Adipocyte (in vitro differentiated cells): ENCODE measurements at regions not wholly inside any gene's neighbourhood (a gene's known extent, or its start where the extent isn't known, plus 50 kb on each side); places are given as distances from the start of the nearest gene placed in this dataset.

ENCODE experiments used
- DNase-seq: peaks from one replicate; pipeline ENCODE4 v3.0.0-alpha.2; 2015; ENCODE audit warnings: low read depth
- H3K27me3 ChIP-seq: replicated peaks from 2 replicates; pipeline ENCODE4 v1.7.0; 2013; ENCODE audit warnings: mild to moderate bottlenecking, low read length, moderate library complexity; ENCODE audit not compliant: control insufficient read depth, insufficient read depth
- H3K36me3 ChIP-seq: 2 replicates; pipeline ENCODE4 v1.7.0; 2013; ENCODE audit warnings: low read length, mild to moderate bottlenecking, moderate library complexity; ENCODE audit not compliant: control insufficient read depth, insufficient read depth, severe bottlenecking
- H3K4me1 ChIP-seq: 2 replicates; pipeline ENCODE4 v1.7.0; 2013; ENCODE audit warnings: mild to moderate bottlenecking, low read length, moderate library complexity; ENCODE audit not compliant: control insufficient read depth, insufficient read depth
- H3K4me3 ChIP-seq: 2 replicates; pipeline ENCODE4 v1.7.0; 2013; ENCODE audit warnings: mild to moderate bottlenecking, low read length, moderate library complexity
- H3K9ac ChIP-seq: 2 replicates; pipeline ENCODE4 v1.7.0; 2013; ENCODE audit warnings: mild to moderate bottlenecking, low read length, moderate library complexity
- H3K9me3 ChIP-seq: 2 replicates; pipeline ENCODE4 v1.7.0; 2013; ENCODE audit warnings: mild to moderate bottlenecking, low read length, moderate library complexity; ENCODE audit not compliant: control insufficient read depth

- Histone ChIP-seq H3K9ac (no peak overlapping the region), H3K4me3 (no peak overlapping the region), H3K9me3 (peaks cover 12% of the 10 kb centered on the region), H3K27me3 (peaks cover 24% of the 10 kb centered on the region), H3K4me1 (peaks cover 11% of the 10 kb centered on the region), H3K36me3 (no peaks in the 10 kb centered on the region)
- DNase-seq = peak; percentile 19
These were observed 310.1 kb downstream of the C16orf95 start for GRCh38 chr16:87006789-87007745.

GRCh38 chr16:87007907-87008306 lies 309.3 kb downstream of the C16orf95 start:
- Histone ChIP-seq H3K4me3 (no peak overlapping the region), H3K9ac (no peak overlapping the region), H3K4me1 (peaks cover 5% of the 10 kb centered on the region), H3K36me3 (no peaks in the 10 kb centered on the region), H3K9me3 (peaks cover 12% of the 10 kb centered on the region), H3K27me3 (peaks cover 24% of the 10 kb centered on the region)
- DNase-seq = no peak

- H3K4me3 ChIP-seq = no peak overlapping the region
- H3K9me3 ChIP-seq = peaks cover 12% of the 10 kb centered on the region
- DNase-seq = no peak
- no peak overlapping the region for H3K9ac ChIP-seq
- peaks cover 3% of the 10 kb centered on the region for H3K4me1 ChIP-seq
- peaks cover 24% of the 10 kb centered on the region for H3K27me3 ChIP-seq
- no peaks in the 10 kb centered on the region for H3K36me3 ChIP-seq
These were observed 308.5 kb downstream of the C16orf95 start for GRCh38 chr16:87008664-87009063.

GRCh38 chr16:87012954-87013938 lies 303.9 kb downstream of the C16orf95 start:
- Histone ChIP-seq H3K36me3 (no peaks in the 10 kb centered on the region), H3K9ac (no peak overlapping the region), H3K27me3 (peaks cover 33% of the 10 kb centered on the region), H3K4me3 (no peak overlapping the region), H3K9me3 (peaks cover 7% of the 10 kb centered on the region), H3K4me1 (peaks cover 3% of the 10 kb centered on the region)
- no peak for DNase-seq

GRCh38 chr16:87014112-87014511 lies 303.1 kb downstream of the C16orf95 start:
- H3K9ac ChIP-seq = no peak overlapping the region
- H3K36me3 ChIP-seq = no peaks in the 10 kb centered on the region
- DNase-seq = no peak
- H3K4me1 ChIP-seq = peaks cover 3% of the 10 kb centered on the region
- no peak overlapping the region for H3K4me3 ChIP-seq
- H3K9me3 ChIP-seq = peaks cover under 1% of the 10 kb centered on the region
- H3K27me3 ChIP-seq = peaks cover 31% of the 10 kb centered on the region

GRCh38 chr16:87015021-87015420 lies 302.2 kb downstream of the C16orf95 start:
- Histone ChIP-seq H3K27me3 (peaks cover 32% of the 10 kb centered on the region), H3K4me1 (peaks cover 3% of the 10 kb centered on the region), H3K4me3 (no peak overlapping the region), H3K9me3 (no peaks in the 10 kb centered on the region), H3K36me3 (no peaks in the 10 kb centered on the region), H3K9ac (no peak overlapping the region)
- no peak for DNase-seq

GRCh38 chr16:87016046-87017035 lies 300.9 kb downstream of the C16orf95 start:
- DNase-seq = no peak
- H3K9me3 ChIP-seq = no peaks in the 10 kb centered on the region
- peaks cover 32% of the 10 kb centered on the region for H3K27me3 ChIP-seq
- peaks cover 3% of the 10 kb centered on the region for H3K4me1 ChIP-seq
- H3K9ac ChIP-seq = no peak overlapping the region
- H3K4me3 ChIP-seq = no peak overlapping the region
- no peaks in the 10 kb centered on the region for H3K36me3 ChIP-seq

- Histone ChIP-seq H3K36me3 (no peaks in the 10 kb centered on the region), H3K9ac (no peak overlapping the region), H3K27me3 (peaks cover 31% of the 10 kb centered on the region), H3K4me3 (no peak overlapping the region), H3K9me3 (no peaks in the 10 kb centered on the region), H3K4me1 (peaks cover 3% of the 10 kb centered on the region)
- DNase-seq = peak; percentile 73
These were observed 299.7 kb downstream of the C16orf95 start for GRCh38 chr16:87017371-87018012.

- no peak for DNase-seq
These were observed 291.5 kb downstream of the C16orf95 start for GRCh38 chr16:87025676-87026075.

DNA sequence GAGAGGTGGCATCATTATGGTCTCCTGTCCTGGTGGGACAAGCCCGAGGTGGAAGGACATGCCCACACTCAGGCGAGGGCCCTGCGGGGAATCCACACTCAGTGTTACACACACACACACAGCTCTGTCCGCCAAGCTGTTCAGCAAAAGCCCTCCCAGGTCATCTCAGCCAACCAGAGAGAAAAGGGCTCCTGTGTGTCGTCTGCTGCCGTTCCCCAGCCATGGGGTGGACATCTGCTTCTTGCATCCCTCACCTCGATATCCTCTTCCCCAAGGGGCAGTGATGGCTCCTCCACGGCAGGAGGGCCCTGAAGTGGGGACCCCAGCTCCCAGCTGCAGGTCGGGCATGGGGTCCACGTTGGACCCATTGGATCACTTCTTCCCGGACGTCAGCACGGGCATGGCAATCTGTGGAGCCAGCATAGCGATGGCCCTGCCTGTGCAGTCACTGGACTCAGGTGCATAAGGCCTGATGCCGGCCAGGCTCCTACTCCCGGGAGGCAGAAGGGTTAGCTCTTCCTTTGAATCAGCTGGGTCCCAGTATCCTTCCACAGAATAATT lies 290.1 kb downstream of the C16orf95 start:
- DNase-seq = no peak
- no peak overlapping the region for H3K9ac ChIP-seq
- H3K36me3 ChIP-seq = no peaks in the 10 kb centered on the region
- no peaks in the 10 kb centered on the region for H3K4me1 ChIP-seq
- H3K4me3 ChIP-seq = no peak overlapping the region
- peaks cover 4% of the 10 kb centered on the region for H3K9me3 ChIP-seq
- H3K27me3 ChIP-seq = peaks cover 40% of the 10 kb centered on the region

More at GRCh38 chr16:87025676-87026075, 291.5 kb downstream of the C16orf95 start:
- Histone ChIP-seq H3K36me3 (no peaks in the 10 kb centered on the region), H3K4me3 (no peak overlapping the region), H3K9me3 (peaks cover 4% of the 10 kb centered on the region), H3K4me1 (no peaks in the 10 kb centered on the region), H3K9ac (no peak overlapping the region), H3K27me3 (peaks cover 48% of the 10 kb centered on the region)
